ENCODE measurements at regions not wholly inside any gene's neighbourhood (a gene's known extent, or its start where the extent isn't known, plus 50 kb on each side); places are given as distances from the start of the nearest gene placed in this dataset.
A peak's percentile ranks its signal among the peaks of the same experiment; 100 is the strongest.

GRCh38 chr16:55126456-55126855 is 195.8 kb downstream of the IRX5 start:
- Histone ChIP-seq H3K9ac (ENCODE audit: low read length) (no peak overlapping the region), H3K79me2 (ENCODE audit: control insufficient read depth, insufficient read depth, low read length) (no peaks in the 10 kb centered on the region), H3K27me3 (replicated peaks in 1 of 4; ENCODE audit: control extremely low read depth in 1 of 4, control insufficient read depth in 3 of 4, insufficient read depth in 4 of 4, low read length in 3 of 4) (peaks cover 0 to 2% (median 0%) of the 10 kb centered on the region in 4 experiments), H3K9me3 (ENCODE audit: control extremely low read depth in 1 of 3, control insufficient read depth in 2 of 3, insufficient read depth in 1 of 3, low read length in 2 of 3) (peaks cover 0 to 16% (median 0%) of the 10 kb centered on the region in 3 donors), H3K4me3 (ENCODE audit: control extremely low read depth in 1 of 5, extremely low read depth in 1 of 5, insufficient read depth in 1 of 5, low read depth in 2 of 5, low read length in 4 of 5) (no peak overlapping the region), H3K4me1 (ENCODE audit: control insufficient read depth in 2 of 2, insufficient read depth in 2 of 2, low read length in 2 of 2) (peaks cover 0 to 7% of the 10 kb centered on the region in 2 donors), H3K4me2 (replicated peaks; ENCODE audit: low read depth, low read length, poor library complexity, severe bottlenecking) (no peak overlapping the region), H2AFZ (ENCODE audit: insufficient read depth, low read depth, low read length, poor library complexity, severe bottlenecking) (no peak overlapping the region), H4K20me1 (ENCODE audit: control insufficient read depth, insufficient read depth, low read length, poor library complexity, severe bottlenecking) (no peaks in the 10 kb centered on the region), H3K27ac (ENCODE audit: low read length in 2 of 2) (no peak overlapping the region), H3K36me3 (replicated peaks in 1 of 2; ENCODE audit: control extremely low read depth in 1 of 2, control insufficient read depth in 1 of 2, extremely low read depth in 1 of 2, insufficient read depth in 2 of 2, low read length in 1 of 2) (no peaks in the 10 kb centered on the region)
- no peak overlapping the region for H3K27ac Mint-ChIP-seq
- ChIA-PET CTCF (no interaction called here), POLR2A (no interaction called here)
- H3K4me1 Mint-ChIP-seq: peaks cover 19% of the 10 kb centered on the region
- peaks cover 7% of the 10 kb centered on the region for H3K27me3 Mint-ChIP-seq
- peak; percentile 17 for DNase-seq
- intact Hi-C loops (cut with micrococcal nuclease): no loop called here
- H3K4me3 Mint-ChIP-seq: peak overlapping the region; percentile 54
- ATAC-seq (ENCODE audit: low read depth): peak; percentile 75
- 27% methylated on average over 8 of the region's 8 CpGs for WGBS (ENCODE audit: insufficient coverage)
- H3K9me3 Mint-ChIP-seq (ENCODE audit: insufficient read depth): no peaks in the 10 kb centered on the region
- TF ChIP-seq, protein P1, sequence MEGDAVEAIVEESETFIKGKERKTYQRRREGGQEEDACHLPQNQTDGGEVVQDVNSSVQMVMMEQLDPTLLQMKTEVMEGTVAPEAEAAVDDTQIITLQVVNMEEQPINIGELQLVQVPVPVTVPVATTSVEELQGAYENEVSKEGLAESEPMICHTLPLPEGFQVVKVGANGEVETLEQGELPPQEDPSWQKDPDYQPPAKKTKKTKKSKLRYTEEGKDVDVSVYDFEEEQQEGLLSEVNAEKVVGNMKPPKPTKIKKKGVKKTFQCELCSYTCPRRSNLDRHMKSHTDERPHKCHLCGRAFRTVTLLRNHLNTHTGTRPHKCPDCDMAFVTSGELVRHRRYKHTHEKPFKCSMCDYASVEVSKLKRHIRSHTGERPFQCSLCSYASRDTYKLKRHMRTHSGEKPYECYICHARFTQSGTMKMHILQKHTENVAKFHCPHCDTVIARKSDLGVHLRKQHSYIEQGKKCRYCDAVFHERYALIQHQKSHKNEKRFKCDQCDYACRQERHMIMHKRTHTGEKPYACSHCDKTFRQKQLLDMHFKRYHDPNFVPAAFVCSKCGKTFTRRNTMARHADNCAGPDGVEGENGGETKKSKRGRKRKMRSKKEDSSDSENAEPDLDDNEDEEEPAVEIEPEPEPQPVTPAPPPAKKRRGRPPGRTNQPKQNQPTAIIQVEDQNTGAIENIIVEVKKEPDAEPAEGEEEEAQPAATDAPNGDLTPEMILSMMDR (IDR thresholded peaks at IDR 0.05): no peak
- no peak for TF ChIP-seq EZH2 (IDR thresholded peaks at IDR 0.05; ENCODE audit: borderline replicate concordance, insufficient read depth, low read depth, low read length, poor library complexity, severe bottlenecking)

DNA sequence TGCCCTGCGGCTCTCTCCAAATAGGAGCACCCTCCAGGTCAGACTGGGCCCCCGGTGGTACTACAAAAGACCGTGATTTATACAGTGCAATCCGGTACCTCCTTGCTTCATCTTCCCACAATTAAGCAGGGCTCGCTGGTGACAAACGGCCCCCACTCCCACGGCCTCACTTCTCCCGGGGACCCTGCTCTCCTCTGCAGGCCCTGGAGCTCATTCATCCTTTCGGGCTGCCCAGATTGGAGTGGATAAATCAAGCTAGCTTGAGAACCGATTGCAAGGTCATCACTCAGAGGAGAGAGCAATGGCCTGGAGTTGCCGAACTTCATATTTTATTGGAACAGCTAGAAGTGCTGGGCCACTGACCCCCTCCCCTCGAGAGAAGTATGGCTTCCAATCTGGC is 193.5 kb upstream of the IRX6 start:
- 94% methylated on average over 11 of the region's 12 CpGs for WGBS (ENCODE audit: insufficient coverage)
- peaks cover 17% of the 10 kb centered on the region for H3K4me1 Mint-ChIP-seq
- TF ChIP-seq, protein P1 (IDR thresholded peaks at IDR 0.05): no peak
- TF ChIP-seq EZH2 (IDR thresholded peaks at IDR 0.05; ENCODE audit: borderline replicate concordance, insufficient read depth, low read depth, low read length, poor library complexity, severe bottlenecking): no peak
- peaks cover 7% of the 10 kb centered on the region for H3K27me3 Mint-ChIP-seq
- POLR2A ChIA-PET: no interaction called here
- no peak overlapping the region for H3K4me2 ChIP-seq (replicated peaks; ENCODE audit: low read depth, low read length, poor library complexity, severe bottlenecking)
- CTCF ChIA-PET: no interaction called here
- no peak overlapping the region for H3K4me3 ChIP-seq (ENCODE audit: control extremely low read depth in 1 of 5, extremely low read depth in 1 of 5, insufficient read depth in 1 of 5, low read depth in 2 of 5, low read length in 4 of 5)
- no peak overlapping the region for H2AFZ ChIP-seq (ENCODE audit: insufficient read depth, low read depth, low read length, poor library complexity, severe bottlenecking)
- H3K9me3 ChIP-seq (ENCODE audit: control extremely low read depth in 1 of 3, control insufficient read depth in 2 of 3, insufficient read depth in 1 of 3, low read length in 2 of 3): peaks cover 0 to 15% (median 0%) of the 10 kb centered on the region in 3 donors
- H3K27me3 ChIP-seq (replicated peaks in 1 of 4; ENCODE audit: control extremely low read depth in 1 of 4, control insufficient read depth in 3 of 4, insufficient read depth in 4 of 4, low read length in 3 of 4): peaks cover 0 to 2% (median 0%) of the 10 kb centered on the region in 4 experiments
- no peak for DNase-seq
- no peaks in the 10 kb centered on the region for H3K79me2 ChIP-seq (ENCODE audit: control insufficient read depth, insufficient read depth, low read length)
- no peak overlapping the region for H3K27ac Mint-ChIP-seq
- no peaks in the 10 kb centered on the region for H4K20me1 ChIP-seq (ENCODE audit: control insufficient read depth, insufficient read depth, low read length, poor library complexity, severe bottlenecking)
- no peak overlapping the region for H3K9ac ChIP-seq (ENCODE audit: low read length)
- H3K27ac ChIP-seq (ENCODE audit: low read length in 2 of 2): no peak overlapping the region
- no peaks in the 10 kb centered on the region for H3K36me3 ChIP-seq (replicated peaks in 1 of 2; ENCODE audit: control extremely low read depth in 1 of 2, control insufficient read depth in 1 of 2, extremely low read depth in 1 of 2, insufficient read depth in 2 of 2, low read length in 1 of 2)
- H3K9me3 Mint-ChIP-seq (ENCODE audit: insufficient read depth): no peaks in the 10 kb centered on the region
- intact Hi-C loops (cut with micrococcal nuclease): no loop called here
- no peak overlapping the region for H3K4me3 Mint-ChIP-seq
- H3K4me1 ChIP-seq (ENCODE audit: control insufficient read depth in 2 of 2, insufficient read depth in 2 of 2, low read length in 2 of 2): peaks cover 0 to 7% of the 10 kb centered on the region in 2 donors
- no peak for ATAC-seq (ENCODE audit: low read depth)
